Renal pelvis (tissue), 1 donor: ENCODE measurements at regions not wholly inside any gene's neighbourhood (a gene's known extent, or its start where the extent isn't known, plus 50 kb on each side); places are given as distances from the start of the nearest gene placed in this dataset.

ENCODE experiments used
- DNase-seq: peaks from one replicate; pipeline ENCODE4 v3.0.0-alpha.2; 2013

GRCh38 chr20:20824924-20825584, 112.6 kb upstream of the RALGAPA2 start:
- peak; percentile 44 for DNase-seq

DNA sequence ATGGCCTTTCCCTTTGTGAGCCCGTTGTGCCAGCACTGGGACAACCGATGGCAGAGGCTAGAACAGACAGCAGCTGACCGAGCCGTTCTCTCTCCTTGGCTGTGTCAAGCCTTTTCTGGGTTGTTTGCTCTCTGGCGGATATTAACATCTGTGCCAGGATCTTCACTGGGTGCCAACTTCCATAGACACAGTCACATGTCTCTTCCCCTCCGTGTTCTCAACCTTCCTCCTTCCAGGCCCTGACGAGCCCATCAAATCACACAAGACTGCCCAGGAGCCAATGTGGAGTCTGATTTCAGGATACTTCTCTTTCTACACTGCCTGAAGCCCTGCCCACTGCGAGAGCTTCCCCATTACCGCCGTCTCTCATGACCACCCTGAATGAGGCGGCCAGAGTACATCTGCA, 111.0 kb upstream of the RALGAPA2 start:
- no peak for DNase-seq

DNA sequence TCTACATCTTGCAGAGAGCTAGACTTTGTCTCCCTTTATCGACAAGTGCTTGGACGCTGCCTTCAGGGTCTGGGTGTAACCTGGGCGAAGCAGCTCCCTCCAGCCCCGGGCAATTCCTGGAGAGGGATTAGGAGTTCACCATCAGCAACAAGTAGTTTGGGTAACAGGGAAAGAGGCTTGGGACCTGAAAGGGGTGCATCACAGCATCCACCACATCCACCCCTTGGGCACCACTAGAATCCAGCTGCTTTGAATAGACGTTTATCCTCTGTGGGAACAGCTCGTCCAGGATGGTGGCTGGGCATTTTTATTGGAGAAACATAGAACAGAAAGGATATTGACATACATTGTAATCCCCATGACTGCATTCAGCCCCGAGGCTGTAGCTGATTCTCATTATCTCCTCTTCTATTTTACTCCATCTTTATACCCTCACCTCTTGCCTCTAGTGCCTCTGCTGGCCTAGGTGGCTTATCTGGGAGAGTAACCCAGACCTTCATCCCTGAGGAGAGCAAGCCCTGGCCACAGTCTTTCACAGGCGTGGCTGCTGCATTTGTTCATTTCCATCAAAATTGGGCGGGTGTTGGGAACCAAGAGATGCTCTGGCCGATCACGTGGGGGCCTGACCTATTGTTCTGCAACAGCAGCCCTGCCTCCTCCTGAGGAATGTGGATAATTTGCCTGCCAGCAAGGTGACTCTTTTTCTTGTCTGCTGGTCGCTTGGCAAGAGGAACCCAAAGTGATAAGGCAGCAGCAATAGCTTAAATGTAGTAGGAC, 109.2 kb upstream of the RALGAPA2 start:
- DNase-seq = no peak

- DNase-seq = no peak
Measured at GRCh38 chr20:20820785-20821483, 108.5 kb upstream of the RALGAPA2 start.

- DNase-seq = no peak
Measured at GRCh38 chr20:20820104-20820503, 107.7 kb upstream of the RALGAPA2 start.

DNA sequence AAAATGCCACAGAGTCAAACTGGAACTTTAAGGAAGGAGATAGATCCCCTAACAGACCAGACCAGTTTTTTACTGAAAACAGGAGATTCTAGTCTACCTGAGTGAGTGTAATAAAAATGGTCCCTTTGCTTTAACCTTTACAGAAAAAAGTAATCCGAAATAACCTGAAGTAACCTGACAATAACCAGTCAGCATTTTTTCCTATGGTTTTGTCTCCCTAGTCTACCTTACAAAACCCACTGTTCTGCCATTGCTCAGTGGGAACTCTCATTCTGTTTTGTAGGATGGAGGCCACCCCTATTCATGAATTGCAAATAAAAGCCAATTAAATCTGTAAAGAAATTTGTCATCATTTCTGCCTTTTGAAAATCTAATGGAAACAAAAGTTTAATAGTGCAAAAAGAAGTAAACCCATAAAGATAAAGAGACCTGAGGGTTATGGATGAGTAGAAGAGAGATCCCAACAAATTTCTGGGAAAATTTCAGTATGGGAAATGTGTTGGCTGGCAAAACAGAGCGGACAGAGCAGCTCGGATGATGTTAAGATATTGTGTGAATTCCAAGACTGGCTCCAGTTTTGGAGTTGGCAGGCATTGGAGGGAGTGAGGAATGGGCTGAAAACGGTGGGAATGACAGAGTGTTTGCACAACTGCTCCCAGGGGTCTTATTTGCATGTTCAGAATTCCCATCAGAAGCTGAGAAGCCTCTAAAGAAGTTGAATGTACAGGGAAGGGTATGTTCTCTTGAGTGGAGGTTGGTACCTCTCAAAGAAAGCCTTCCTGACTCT, 104.7 kb upstream of the RALGAPA2 start:
- no peak for DNase-seq

- no peak for DNase-seq
Measured at GRCh38 chr20:20815711-20816455, 103.4 kb upstream of the RALGAPA2 start.

GRCh38 chr20:20814685-20815084, 102.2 kb upstream of the RALGAPA2 start:
- DNase-seq = no peak

- DNase-seq = no peak
Measured at GRCh38 chr20:20812136-20812535, 99.7 kb upstream of the RALGAPA2 start.

DNA sequence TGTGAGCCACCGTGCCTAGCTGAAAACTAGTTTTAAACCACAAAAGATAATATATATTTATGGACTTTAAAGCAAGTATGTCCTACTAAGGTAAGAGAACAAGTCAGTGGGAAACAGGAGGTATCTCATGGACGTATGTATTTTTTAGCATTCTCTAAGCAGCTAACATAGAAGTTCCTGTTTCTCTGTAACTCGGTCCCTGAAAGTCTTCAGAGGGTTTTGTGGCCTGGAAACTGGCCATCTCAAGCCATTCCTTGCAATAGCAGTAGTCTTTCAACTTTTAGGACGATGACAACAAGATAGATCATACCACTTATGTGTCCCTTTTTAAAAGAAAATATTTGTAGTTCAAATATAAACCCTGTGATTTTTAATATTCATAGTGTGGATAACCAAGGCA, 95.6 kb upstream of the RALGAPA2 start:
- no peak for DNase-seq

DNA sequence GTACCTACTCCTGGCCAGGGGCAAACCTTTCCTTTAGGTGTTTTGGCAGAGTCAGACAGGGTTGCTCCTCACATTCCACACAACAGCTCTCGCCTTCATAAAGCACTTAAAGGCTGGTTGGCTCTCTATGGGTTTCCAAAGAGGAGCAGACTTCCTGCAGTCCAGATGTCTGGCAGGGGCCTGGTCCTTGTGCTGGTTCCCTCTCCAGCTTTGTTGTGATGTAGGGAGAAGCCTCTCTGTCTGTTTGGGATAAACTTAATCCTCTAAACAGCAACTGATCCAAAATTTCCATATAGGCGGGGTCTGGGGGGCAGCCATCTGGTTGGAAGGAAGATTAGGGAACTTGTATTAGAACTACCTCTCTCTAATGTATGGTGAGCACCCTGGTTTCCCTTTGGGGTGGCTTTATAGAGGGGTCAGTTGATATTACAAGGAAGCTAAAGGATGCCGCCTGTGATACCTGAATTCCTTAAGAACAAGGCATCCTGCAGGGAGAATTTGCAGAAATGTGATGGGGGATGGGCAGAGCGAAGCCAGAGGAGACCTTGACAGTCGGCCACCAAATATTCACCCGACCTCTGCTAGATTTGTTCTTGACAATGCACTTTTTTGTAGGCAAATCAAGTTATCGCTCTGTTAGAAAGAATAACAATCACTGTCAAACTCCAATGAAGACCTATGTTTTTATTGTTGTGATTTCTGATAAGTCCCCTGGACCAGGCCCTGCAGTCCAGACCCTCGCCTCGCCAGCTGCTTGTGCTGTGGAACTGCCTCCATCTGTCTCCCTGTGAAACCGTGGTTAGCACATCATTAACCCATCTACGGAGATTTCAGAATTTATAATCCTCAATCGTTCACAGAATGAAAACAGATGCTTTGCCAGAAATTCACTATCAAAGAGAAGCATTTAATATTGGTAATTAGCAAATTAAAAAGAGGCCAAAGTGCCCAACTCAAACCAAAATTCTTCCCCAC, 94.0 kb upstream of the RALGAPA2 start:
- DNase-seq = no peak

GRCh38 chr20:20803011-20803410, 90.6 kb upstream of the RALGAPA2 start:
- DNase-seq = no peak

GRCh38 chr20:20802328-20802727, 89.9 kb upstream of the RALGAPA2 start:
- no peak for DNase-seq

DNA sequence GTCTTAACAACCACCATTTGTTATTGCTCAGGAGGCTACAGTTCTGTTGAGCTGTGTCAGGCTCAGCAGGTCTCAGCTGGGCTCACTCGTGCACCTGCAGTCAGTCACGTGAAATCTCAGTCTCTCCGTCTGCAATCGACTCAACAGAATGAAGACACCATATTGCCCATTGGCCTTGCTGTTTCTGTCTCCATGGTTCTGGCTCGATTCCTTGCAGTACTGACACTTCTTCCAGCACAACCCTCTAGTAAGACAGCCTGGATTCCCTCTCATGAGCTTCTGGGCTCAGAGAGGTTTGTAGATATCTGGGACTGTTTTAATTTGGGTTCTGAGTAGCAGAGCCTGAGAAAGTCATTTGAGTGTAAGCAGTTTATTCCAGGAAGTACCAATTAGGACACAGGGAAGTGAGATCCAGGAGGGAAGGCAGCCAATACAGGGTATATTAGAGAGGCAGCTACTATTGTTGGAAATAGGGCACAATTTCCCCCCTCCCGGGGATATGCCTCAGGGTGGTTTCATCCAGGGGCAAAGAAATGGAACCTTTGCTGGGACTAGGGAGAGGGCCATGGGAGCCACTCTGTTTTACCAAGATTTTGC, 87.4 kb upstream of the RALGAPA2 start:
- DNase-seq = no peak

DNA sequence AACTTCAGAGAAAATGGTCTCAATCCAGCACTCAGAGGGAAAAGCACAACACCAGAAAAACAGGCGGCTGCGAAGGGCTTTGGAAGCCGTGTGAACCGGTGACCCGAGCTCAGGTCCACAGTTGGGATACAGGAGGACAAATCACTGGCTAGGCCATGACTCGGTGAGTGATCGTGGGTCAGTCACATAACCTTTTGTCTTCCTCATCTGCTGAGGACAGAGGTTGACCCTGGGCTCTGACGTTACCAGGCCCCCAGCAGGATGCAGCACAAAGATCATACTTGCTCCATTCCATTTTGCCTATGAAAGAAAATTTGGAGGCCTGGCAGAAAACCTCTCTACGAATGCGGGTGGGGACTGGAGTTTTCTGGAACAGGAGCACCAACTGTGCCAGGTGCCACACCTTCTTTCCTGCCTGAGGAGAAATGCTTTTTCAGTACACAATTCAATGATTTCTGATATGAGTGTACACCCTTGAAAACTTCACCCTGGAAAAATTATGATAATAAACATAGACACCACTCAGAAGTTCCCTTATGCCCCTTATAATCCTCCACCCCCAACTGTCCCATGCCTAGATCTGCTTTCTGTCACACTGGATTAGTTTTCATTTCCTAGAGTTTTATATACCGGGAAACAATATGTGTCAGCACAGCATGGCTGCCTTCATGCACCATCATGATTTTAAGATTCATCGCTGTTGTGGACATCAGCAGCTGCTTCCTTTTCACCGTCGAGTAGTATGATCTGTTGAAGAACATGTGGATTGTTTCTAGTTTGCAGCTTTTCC, 85.3 kb upstream of the RALGAPA2 start:
- DNase-seq = no peak

DNA sequence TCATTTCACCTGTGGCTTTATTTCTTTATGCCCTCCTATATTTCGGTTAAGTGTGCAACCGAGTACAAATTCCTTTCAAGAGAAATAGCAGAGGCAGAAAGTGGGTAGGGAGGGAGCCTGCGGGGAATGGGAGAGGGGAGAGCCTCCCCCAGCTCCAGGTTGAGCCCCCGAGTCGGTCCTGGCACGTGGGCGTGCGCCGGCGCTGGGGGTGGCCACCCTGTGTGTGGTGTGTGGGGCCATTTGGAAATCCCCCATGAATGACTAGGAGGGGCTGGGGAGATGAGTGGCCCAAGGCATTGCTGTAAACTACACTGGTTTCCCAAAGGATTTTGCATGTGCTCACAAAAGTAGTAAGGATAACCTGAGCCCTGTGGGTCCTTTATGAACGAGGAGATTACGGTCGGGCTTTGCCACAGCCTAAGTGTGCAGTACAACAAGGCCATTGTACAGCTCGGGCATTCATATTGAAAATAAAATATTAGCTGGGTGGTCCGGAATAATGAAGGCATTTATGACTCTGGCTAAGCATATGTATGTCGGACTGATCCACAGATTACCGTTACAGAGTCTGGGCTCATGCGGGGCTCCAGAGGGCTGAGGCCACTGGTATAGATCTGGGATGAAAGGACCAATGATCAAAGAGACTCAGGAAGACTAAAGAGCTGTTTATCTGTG, 84.5 kb upstream of the RALGAPA2 start:
- no peak for DNase-seq

DNA sequence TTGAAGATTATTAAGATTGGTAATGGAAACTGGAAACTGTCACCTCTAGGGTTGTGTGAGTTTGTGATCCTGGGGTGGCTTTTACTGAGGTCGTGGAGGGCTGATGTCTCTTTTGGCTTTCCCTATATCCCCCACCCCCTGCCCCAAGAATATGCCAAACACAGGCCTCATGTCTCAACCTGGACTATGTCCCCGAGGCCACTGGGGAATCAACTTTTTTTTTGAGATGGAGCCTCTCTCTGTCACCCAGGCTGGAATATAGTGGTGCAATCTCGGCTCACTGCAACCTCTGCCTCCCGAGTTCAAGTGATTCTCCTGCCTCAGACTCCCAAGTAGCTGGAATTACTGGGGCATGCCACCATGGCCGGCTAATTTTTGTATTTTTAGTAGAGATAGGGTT, 83.3 kb upstream of the RALGAPA2 start:
- no peak for DNase-seq

DNA sequence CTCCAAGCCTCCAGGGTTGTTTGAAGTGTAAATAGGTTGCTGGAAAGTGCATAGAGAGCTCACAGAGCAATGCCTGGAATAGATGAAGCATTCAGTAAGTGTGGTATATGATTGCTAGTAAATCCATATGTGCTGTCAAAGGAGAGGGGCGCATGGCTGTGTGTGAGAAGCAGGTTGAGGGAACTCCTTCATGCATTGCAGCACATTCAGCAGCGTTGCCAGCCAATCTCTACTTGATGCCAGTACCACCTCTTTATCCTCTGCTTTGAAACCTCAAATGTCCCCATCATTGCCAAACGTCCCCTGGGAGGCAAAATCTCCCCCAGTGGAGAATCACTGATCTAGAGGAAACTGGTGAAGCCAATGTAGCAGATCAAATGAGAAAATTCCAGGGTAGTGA, 82.7 kb upstream of the RALGAPA2 start:
- no peak for DNase-seq
